NCI-H774 (cell line): ENCODE measurements at regions not wholly inside any gene's neighbourhood (a gene's known extent, or its start where the extent isn't known, plus 50 kb on each side); places are given as distances from the start of the nearest gene placed in this dataset.
"Not testable (repeated sequence)": the region's sequence is repeated elsewhere in the genome, so short reads cannot be mapped to it uniquely, and the experiment has no call there.

Source experiments
- DNase-seq: peaks from one replicate; lab custom pipeline; 2025; lab: John Stamatoyannopoulos, UW

DNA sequence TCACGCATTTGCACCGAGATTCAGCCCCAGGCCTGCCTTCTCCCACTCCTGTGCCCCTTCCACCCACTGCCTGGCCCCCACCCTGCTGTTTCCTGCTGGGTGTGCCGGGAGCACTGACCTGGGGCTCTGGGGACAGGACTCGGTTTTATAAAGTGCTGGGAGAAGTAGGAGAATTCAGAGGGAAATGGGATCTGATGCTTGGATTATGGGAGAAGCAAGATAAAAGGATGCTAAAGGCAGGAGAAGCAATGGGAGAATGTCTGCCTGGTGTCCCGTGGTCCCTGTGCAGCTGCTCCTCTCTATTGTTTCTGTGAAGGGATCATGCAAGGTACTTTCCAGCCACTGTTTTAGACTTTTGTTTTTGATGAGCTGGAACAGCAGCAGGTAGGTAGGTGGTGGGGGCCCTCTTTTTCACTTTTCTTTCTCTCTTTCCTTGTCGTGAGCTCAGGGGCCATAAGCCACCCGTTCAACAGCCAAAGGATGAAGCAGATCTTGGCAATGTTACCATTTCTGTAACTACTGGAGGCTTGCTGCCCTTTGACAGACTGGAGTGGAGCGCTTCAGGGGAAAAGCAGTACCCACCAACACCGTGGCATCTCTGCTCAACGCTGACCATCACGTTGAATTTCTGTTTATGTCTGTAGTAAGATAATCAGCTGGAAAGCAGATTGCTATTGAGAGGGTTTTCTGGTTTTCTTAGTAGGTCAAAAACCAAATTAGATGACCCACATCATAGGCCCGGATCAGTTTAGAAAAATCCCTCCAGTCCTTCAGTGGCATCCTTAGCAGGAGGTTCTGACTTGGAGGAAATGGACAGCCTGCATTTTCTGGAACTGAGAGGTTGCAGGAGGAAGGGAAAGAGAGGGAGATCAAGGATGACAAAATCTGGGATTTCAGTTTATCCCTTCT lies 63.8 kb upstream of the ENPP6 start:
- DNase-seq = no peak

DNA sequence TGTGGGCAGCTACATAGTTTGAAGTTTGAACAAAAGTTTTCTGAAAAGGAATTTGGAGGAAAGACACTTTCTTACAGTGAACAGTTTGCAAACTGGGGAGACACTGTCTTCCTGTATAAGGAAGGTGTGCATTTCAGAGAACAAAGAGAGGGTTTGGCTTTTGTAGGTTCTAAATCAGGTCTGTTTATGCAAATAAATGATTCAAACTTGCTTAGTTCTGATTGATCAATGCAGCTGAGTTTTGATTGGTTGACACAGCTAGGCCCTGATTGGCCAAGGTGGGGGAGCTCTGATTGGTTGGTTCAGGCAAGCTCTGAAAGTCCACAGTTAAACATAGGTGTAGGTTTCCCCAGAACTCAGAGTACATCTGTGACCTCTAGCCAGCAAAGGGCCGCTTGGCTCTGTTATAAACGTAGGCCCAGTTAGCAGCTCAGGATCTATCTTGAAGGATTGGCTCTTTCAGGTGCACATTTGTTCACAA lies 63.0 kb upstream of the ENPP6 start:
- DNase-seq = no peak

DNA sequence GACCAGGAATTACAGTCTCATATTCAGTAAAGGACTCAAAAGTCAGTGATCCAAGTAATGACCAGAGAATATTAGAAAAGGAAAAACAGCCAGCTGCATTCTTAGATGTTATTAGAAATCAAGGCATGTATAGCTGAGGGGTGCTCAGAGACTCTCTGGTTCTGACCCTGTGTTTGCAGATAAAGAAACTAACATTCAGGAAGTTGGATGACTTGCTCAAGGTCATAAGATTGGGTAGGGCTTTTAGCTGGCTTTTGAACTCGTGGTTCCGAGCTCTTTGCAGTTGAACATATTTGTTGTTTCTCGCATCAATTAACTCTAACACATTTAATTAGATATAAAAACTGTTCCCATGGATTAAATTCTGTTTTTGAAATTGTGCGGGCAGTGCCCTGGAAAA lies 62.5 kb upstream of the ENPP6 start:
- no peak for DNase-seq

DNA sequence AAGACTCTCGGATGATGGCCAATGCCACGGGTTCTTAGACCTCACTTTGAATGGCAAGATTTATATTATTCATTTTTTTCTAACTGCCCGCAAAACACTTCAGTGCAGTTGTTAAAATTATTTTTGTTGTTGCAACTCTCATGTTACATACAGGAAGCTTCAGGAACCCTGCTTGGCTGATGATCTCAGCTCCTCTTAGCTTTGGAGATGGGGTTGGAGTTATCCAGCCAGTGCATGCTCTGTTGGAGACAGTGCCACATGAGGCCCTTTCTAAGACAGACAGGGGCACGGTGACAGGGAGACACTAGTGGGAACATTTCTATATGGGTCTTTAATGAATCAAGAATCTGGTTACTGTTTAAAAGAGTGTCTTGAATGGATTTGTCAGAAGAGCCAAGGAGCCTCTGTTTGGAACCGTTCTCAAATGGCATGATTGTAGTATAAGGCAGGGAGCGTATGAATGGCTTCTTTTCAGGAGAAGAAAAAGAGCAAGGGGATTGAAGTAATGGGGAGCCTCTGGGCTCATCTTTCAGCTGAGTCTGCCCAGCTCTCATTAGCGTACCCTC lies 61.9 kb upstream of the ENPP6 start:
- no peak for DNase-seq

DNA sequence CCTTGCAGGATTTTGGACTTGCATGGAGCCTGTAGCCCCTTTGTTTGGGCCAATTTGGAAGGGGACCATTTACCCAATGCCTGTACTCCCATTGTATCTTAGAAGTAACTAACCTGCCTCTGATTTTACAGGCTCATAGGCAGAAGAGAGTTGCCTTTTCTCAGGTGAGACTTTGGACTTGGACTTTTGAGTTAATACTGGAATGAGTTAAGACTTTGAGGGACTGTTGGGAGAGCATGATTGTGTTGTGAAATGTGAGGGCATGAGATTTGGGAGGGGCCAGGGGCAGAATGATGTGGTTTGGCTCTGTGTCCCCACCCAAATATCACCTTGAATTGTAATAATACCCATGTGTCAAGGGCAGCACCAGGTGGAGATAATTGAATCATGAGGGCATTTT lies 60.1 kb upstream of the ENPP6 start:
- DNase-seq = not testable (repeated sequence)

DNA sequence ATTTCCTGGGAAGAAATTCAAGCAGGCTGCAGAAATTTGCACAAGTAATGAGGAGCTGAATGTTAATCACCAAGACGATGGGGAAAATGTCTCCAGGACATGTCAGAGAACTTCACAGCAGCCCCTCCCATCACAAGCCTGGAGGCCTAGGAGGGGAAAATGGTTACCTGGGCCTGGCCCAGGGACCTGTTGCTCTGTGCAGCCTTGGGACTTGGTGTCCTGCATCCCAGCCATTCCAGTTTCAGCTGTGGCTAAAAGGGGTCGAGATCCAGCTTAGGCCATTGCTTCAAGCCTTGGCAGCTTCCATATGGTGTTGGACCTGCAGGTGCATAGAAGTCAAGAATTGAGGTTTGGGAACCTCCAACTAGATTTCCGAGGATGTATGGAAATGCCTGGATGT lies 59.3 kb upstream of the ENPP6 start:
- not testable (repeated sequence) for DNase-seq

DNA sequence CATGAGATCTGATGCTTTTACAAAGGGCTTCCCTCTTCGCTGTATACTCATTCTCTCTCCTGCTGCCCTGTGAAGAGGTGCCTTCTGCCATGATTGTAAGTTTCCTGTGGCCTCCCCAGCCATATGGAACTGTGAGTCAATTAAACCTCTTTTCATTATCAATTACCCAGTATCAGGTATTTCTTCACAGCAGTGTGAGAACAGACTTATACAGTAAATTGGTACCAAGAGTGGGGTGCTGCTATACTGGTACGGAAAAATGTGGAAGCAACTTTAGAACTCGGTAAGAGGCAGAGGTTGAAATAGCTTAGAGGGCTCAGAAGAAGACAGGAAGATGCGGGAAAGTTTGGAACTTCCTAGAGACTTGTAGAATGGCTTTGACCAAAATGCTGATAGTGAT lies 58.7 kb upstream of the ENPP6 start:
- DNase-seq = not testable (repeated sequence)

DNA sequence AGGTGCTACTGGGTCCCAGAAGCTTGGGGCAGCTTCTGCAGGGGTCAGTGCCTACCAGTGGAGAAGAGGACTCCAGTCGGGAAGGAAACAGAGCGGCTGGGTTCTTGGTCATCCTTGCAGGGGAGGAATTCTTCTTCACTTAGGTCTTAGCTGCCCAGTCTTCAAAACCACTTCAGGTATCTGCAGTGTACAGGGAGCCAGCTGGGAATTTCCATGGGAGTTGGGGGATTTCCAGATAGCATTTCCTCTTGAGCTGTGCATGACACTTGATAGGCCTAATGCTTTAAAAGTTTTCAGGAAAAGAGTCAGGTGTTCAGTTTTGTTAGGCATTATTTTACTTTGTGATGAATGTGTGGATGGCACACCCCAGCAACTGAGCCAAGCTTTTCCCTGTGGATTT lies 58.1 kb upstream of the ENPP6 start:
- no peak for DNase-seq

DNA sequence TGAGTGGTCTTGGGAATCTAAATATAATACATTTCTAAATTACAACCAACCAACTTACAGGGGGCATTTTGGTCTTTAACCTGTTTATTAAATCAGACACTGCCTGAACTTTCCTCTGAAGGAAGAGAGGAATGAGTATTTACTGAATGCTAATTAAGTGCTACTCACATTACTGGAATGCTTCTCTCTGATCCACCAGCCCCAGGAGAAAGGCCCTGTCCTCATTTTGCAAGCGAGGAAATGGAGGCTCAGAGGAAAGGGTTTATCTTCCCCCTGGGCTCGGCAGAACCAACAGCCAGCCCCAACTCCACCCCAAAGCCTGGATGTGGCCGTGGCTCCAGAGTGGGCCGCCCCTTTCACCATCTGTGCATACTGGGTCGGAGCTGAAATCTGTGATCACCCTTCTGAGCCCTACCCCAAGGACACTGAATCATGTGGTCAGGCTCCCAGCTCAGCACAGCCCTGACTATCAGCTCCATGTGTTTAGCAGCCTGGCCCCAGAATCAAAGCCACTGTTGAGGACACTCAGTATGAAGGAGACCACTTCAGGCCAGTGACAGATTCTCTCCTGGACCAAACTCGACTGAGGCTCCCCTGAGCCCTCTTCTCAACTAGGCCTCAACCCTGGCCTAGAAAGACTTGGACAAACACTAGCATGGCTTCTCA lies 56.7 kb upstream of the ENPP6 start:
- no peak for DNase-seq

DNA sequence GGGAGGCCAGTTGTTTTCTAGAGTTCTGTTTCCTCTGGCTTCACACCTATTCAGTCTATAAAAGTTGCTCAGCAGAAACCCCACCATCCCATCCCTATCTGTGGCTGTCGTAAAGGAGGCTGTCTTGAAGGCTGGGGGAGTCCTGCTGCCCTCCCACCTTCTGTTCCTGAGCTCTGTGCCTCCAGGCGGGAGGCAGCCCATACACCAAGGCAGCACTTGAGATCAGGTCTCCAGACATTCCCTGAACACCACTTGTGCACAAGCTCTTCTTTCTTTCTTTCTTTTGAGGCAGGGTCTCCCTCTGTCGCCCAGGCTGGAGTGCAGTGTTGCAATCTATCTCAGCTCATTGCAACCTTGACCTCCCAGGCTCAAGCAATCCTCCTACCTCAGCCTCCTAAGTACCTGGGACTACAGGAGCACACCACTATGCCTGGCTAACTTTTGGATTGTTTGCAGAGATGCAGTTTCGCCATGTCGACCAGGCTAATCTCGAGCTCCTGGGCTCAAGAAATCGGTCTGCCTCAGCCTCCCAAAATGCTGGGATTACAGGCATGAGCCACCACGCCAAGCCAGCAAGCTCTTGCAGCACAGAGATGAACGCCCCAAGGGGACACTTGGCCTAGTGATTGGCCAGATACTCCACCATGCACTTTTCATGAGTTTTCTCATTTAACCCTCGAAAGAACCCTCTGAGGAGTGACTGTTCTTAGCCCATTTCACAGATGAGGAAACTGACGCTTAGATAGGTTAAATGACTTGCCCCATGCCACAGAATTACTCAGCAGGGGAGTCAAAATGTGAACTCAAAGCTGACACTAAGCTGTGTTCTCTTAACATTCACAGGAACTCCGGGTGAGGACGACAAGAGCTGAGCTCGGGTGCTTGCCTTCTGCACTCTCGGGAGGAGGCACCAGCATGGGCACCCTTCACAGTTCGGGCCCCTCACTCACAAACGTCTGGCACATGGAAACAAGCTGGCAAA lies 55.8 kb upstream of the ENPP6 start:
- no peak for DNase-seq

DNA sequence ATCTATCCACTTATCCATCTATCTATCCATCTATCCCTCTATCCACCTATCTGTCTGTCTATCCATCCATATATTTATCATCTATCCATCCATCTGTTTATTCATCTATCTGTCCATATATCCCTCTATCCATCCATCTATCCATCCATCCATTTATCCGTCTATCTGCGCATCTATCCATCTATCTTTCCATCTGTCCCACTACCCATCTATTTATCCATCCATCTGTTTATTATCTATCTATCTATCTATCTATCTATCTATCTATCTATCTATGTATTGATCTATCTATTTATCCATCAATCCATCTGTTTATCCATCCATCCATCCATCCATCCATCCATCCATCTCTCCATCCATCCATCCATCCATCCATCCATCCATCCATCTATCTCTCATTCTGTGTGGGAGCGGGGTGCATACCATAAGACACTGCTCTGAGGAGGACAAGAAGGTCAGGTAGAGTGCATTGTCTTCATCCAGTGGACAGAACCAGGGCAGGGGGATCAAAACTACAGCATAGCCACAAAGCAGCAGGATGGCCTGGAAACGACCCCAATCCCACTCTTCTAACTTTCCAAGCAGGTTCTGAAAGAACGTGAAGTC lies 53.2 kb upstream of the ENPP6 start:
- no peak for DNase-seq

DNA sequence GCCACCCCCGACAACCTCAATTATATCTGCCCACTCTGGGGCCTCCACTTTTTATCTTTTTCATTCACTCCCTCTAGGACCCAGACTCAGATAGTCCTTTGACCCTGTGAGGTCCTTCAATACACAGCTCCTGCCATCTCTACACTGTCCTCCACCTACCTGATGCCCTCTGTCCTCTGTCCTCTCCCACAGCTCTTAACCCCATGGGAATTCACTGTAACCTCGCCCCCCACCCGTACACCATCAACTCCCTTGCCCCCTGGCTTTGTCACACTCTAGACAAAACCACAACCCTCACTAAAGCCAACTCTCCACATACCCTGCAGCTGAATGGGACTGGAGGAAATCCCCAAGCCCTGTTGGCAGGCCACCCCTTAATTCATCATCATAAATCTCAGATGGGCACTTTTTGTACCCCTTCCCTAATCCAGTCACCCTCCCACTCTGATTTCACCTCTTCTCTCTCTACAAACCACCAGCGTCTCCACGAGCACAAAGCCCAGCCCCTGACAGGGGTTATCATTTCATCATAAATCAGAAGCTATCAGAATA lies 52.3 kb upstream of the ENPP6 start:
- DNase-seq = no peak

DNA sequence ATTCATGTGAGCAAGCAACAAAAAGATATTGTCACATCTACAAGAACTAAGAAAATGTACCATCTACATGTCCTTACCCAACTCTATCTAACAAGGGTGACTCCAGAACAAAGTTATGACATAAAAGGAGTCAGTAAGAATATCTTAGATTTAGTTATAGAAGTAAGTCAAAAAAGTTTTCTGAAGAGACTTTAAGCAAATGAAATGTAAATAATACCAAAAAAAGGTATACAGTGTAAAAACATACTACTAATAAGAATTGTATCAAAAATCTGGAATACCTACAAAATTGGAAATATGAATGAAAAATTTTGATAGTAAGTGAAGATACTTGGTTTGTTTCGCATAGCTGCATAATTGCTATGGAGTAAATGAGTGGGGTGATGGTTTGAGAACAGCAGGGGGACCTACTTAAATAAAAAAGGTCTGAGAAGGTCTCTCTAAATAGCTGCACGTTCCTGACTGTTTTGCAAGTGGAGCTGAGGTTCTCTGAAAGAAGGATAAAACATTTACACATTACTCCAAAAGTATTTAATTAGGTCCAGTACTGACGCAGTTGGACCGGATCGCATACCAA lies 51.0 kb upstream of the ENPP6 start:
- DNase-seq = no peak

DNA sequence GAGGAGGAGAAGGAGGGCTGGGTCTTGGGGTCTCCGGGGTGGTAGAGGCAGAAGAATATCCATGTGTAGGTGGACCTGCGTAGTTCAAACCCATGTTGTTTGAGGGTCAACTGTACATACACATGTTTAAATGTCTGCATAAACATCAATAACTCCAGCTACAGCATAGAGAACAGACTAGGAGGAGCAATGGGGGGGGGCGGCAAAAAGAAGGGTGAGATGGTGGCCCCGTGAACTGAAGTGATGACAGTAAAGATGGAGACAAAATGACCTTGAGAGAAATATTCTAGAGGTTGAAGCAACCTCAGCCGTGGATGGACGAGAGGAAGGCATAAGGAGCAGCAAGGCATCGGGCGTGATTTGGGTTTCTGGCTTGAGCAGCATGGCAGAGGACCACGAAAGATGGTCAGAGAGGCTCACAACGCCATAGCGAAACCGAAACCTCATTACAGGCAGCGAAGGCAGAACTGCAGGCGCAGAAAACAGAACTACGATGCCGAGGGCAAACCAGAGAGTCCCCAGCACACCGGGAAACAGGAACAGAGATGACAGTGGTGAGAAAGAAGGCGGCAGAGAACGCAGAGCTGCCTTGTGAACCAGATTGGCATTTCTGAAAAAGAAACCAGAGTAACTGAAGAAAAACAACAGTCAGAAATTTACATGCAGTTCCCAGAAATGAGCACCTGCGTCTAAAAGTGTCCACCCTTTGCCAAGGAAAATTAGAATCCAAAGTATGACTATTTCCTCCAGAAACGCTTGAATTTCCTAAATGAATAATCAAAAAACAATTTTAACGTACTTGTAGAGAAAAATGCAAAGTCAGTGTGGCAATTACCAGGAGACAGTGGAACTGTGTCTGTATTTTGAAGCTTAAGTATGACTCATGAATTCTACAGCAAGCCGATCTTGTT lies 50.3 kb upstream of the ENPP6 start:
- no peak for DNase-seq
